HL-60 (cell line): ENCODE measurements at regions not wholly inside any gene's neighbourhood (a gene's known extent, or its start where the extent isn't known, plus 50 kb on each side); places are given as distances from the start of the nearest gene placed in this dataset.

Experiments
- DNase-seq, 2 experiments: peaks; one replicate each; pipeline ENCODE4 v3.0.0-alpha.2; 2010 to 2020; ENCODE audit warnings: low read depth in 1 of 2, low spot score in 1 of 2
- H3K27ac ChIP-seq: fragments of 250-450 bp; sonication (Bioruptor Pico); replicated peaks from 2 replicates; pipeline ENCODE4 v1.5.1; 2020; ENCODE audit warnings: mild to moderate bottlenecking, moderate library complexity
- H3K27me3 ChIP-seq: fragments of 250-450 bp; sonication (Bioruptor Pico); 2 replicates; pipeline ENCODE4 v1.5.1; 2021; ENCODE audit warnings: mild to moderate bottlenecking, moderate library complexity; ENCODE audit not compliant: insufficient read depth, poor library complexity, severe bottlenecking
- H3K4me3 ChIP-seq: replicated peaks from 2 replicates; pipeline ENCODE4 v1.5.1; 2011; ENCODE audit warnings: mild to moderate bottlenecking, control low read depth, low read length; ENCODE audit not compliant: insufficient read depth
- CTCF ChIP-seq: IDR thresholded peaks from one replicate; pipeline ENCODE4 v1.5.1; 2011; ENCODE audit warnings: low read length, control low read depth, inconsistent platforms; ENCODE audit not compliant: insufficient read depth
- GABPA ChIP-seq: IDR thresholded peaks from 2 replicates; pipeline ENCODE4 v1.6.1; 2012; ENCODE audit warnings: low read depth
- POLR2AphosphoS5 ChIP-seq: IDR thresholded peaks from 2 replicates; pipeline ENCODE4 v1.6.1; 2012; ENCODE audit warnings: low read depth
- REST ChIP-seq: IDR thresholded peaks from 2 replicates; pipeline ENCODE4 v1.6.1; 2012; ENCODE audit warnings: low read depth; ENCODE audit not compliant: insufficient replicate concordance
- SPI1 ChIP-seq: IDR thresholded peaks from 2 replicates; pipeline ENCODE4 v1.6.1; 2012; ENCODE audit warnings: low read depth, mild to moderate bottlenecking, borderline replicate concordance

DNA sequence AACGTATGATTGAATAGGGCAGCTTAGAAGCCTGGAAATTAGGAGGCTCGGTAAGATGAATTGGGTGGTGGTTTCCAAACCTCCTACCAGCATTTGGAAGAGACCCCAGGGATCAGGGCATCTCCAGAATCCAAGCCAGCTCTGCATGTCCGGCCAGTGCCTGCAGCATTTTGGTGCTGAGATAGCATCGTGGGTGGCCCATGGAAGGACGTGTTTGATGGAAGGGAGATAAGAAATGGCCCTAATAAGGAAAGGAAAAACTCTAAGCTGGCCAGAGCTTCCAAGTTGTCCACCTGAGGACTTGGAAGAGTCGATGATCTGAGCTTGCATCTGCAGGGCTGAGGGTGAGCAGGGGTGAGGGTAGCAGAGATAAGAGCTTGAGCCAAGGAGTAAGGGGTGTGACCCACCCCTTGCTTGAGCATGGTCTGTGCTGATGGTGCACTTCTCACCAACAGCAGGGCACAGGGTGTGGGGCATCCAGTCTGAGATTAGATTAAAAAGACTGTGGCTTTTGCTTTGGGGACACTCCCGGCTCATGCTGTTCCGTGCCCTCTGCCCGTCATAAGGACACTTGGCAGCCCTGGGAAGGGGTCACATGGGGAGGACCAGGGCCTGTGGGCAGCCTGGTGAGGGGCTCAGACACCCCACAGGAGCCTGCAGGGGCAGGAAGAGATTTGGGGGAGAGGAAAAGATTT is 213.2 kb downstream of the ERMARD start:
- no peak overlapping the region for H3K27ac ChIP-seq
- DNase-seq, result no peak
- no peak overlapping the region for H3K4me3 ChIP-seq
- peaks cover 12% of the 10 kb centered on the region for H3K27me3 ChIP-seq
- TF ChIP-seq CTCF, result no peak
- TF ChIP-seq POLR2AphosphoS5, result no peak
- no peak for TF ChIP-seq SPI1
- TF ChIP-seq REST, result no peak
- TF ChIP-seq GABPA, result no peak

GRCh38 chr6:169963581-169964297 is 212.3 kb downstream of the ERMARD start:
- TF ChIP-seq GABPA (no peak), CTCF (no peak), REST (no peak), SPI1 (no peak), POLR2AphosphoS5 (no peak)
- no peak overlapping the region for H3K27ac ChIP-seq
- H3K27me3 ChIP-seq, result peaks cover 12% of the 10 kb centered on the region
- no peak overlapping the region for H3K4me3 ChIP-seq
- DNase-seq, result no peak

DNA sequence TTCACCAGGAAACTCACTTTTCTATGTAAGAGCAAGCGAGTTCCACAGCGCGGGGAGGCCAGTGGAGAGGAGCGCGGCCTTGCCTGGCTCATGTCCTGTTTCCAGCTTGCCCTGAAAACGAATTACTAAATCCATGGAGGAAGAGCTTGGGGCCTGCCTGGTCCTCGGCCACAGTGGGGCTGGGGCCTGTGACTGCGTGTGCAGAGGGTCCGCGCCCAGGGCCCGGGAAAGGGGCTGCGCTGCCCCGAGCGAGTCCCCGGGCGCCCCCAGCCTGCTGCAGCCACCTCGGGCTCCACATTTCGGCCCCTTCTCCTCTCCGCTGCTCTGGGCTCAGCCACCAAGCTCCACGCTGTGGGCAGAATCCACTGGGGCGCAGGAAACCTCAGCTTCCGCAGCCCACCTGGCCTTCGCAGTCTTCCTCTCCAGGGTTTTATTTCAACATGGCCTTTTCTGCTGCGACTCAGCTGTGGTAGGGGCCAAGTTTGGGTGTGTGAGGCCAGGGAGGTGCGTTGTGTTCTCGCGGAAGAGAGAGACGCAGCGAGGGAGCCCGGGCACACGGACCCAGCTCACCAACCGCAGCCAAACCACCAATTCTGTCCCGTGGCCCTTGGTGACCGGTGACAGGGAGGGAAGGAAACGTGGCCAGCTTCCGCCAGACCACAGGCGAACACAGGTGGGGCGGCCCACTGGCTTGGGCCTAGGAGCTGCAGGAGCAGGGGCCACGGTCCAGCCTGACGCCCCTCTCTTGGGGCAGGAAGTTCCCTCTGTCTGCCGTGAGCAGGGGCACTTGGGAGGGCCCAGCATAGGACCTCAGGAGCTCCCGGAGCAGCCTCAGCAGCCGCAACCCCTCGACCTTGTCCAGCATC is 211.4 kb downstream of the ERMARD start:
- TF ChIP-seq CTCF, result no peak
- DNase-seq, result no peak
- Histone ChIP-seq H3K27me3 (peaks cover 12% of the 10 kb centered on the region), H3K4me3 (no peak overlapping the region), H3K27ac (no peak overlapping the region)
